ENCODE measurements at regions not wholly inside any gene's neighbourhood (a gene's known extent, or its start where the extent isn't known, plus 50 kb on each side); places are given as distances from the start of the nearest gene placed in this dataset.

GRCh38 chr4:3658530-3658913, 107.7 kb upstream of the ADRA2C start:
- TF ChIP-seq EP300 (IDR thresholded peaks at IDR 0.05) (no peak), CTCF (IDR thresholded peaks at IDR 0.05) (no peak), POLR2AphosphoS5 (IDR thresholded peaks at IDR 0.05) (no peak)

Measured in gastroesophageal sphincter (tissue), 3 donors.